WTC11 (cell line): ENCODE measurements at regions not wholly inside any gene's neighbourhood (a gene's known extent, or its start where the extent isn't known, plus 50 kb on each side); places are given as distances from the start of the nearest gene placed in this dataset.

ENCODE experiments used
- ATAC-seq: fragments of 200-7000 bp; cut with Tn5 transposase; 2 replicates; pipeline ENCODE4 v1.10.0; 2021; ENCODE audit warnings: mild to moderate bottlenecking, moderate library complexity
- CTCF ChIA-PET: fragments of 300-600 bp; sonication (Branson Sonifier 250); formaldehyde crosslinking; loops from one replicate; lab custom pipeline; 2021; ENCODE audit warnings: antibody characterized with exemption; lab: Charles Lee
- POLR2A ChIA-PET: fragments of 350-600 bp; sonication (Branson Sonifier 250); formaldehyde crosslinking; loops from one replicate; lab custom pipeline; 2021; ENCODE audit warnings: antibody characterized with exemption; lab: Charles Lee
- DNase-seq: peaks from one replicate; pipeline ENCODE4 v3.0.0; 2021; ENCODE audit warnings: low spot score
- H3K27ac Mint-ChIP-seq: 2 replicates; pipeline ENCODE4 v1.8.0; 2021; ENCODE audit warnings: mixed read lengths
- H3K27me3 Mint-ChIP-seq: 2 replicates; pipeline ENCODE4 v1.8.0; 2021; ENCODE audit warnings: low read depth, mild to moderate bottlenecking, moderate library complexity, mixed read lengths
- H3K36me3 Mint-ChIP-seq: 2 replicates; pipeline ENCODE4 v1.8.0; 2021; ENCODE audit warnings: mixed read lengths
- H3K4me1 Mint-ChIP-seq: 2 replicates; pipeline ENCODE4 v1.8.0; 2022; ENCODE audit warnings: mixed read lengths
- H3K4me3 Mint-ChIP-seq: 2 replicates; pipeline ENCODE4 v1.8.0; 2021; ENCODE audit warnings: mild to moderate bottlenecking, moderate library complexity, mixed read lengths
- H3K9me3 Mint-ChIP-seq: 2 replicates; pipeline ENCODE4 v1.8.0; 2021; ENCODE audit warnings: mixed read lengths
- AFF4 ChIP-seq: sonication (generic); formaldehyde crosslinking; IDR thresholded peaks from 2 replicates; pipeline ENCODE4 v1.8.1; 2023; ENCODE audit warnings: mild to moderate bottlenecking, missing genetic modification reagents, borderline replicate concordance
- EMX1 ChIP-seq: fragments of 250-450 bp; sonication (Bioruptor Pico); IDR thresholded peaks from 2 replicates; pipeline ENCODE4 v1.8.0; 2021; ENCODE audit warnings: mild to moderate bottlenecking
- ESRRA ChIP-seq: sonication (generic); formaldehyde crosslinking; IDR thresholded peaks from 2 replicates; pipeline ENCODE4 v1.8.1; 2022; ENCODE audit warnings: mild to moderate bottlenecking, missing genetic modification reagents, borderline replicate concordance
- FOXK1 ChIP-seq: sonication (generic); formaldehyde crosslinking; IDR thresholded peaks from 2 replicates; pipeline ENCODE4 v1.8.0; 2022; ENCODE audit warnings: mild to moderate bottlenecking, moderate library complexity, missing genetic modification reagents
- HMGXB4 ChIP-seq: sonication (generic); formaldehyde crosslinking; IDR thresholded peaks from 2 replicates; pipeline ENCODE4 v1.8.1; 2023; ENCODE audit warnings: mild to moderate bottlenecking, moderate library complexity, missing genetic modification reagents
- IRF1 ChIP-seq: sonication (generic); formaldehyde crosslinking; IDR thresholded peaks from 2 replicates; pipeline ENCODE4 v1.8.0; 2023; ENCODE audit warnings: missing genetic modification reagents
- JAZF1 ChIP-seq: fragments of 250-450 bp; sonication (Bioruptor Pico); IDR thresholded peaks from 2 replicates; pipeline ENCODE4 v1.9.0; 2021; ENCODE audit warnings: moderate library complexity, mild to moderate bottlenecking, inconsistent platforms
- MLX ChIP-seq: sonication (generic); formaldehyde crosslinking; IDR thresholded peaks from 2 replicates; pipeline ENCODE4 v1.8.1; 2023; ENCODE audit warnings: mild to moderate bottlenecking, missing genetic modification reagents, moderate library complexity
- NR1H2 ChIP-seq: sonication (generic); formaldehyde crosslinking; IDR thresholded peaks from 2 replicates; pipeline ENCODE4 v1.9.0; 2021; ENCODE audit warnings: mild to moderate bottlenecking, moderate library complexity, missing genetic modification reagents
- NR2C2 ChIP-seq: sonication (generic); formaldehyde crosslinking; IDR thresholded peaks from 2 replicates; pipeline ENCODE4 v1.8.0; 2022; ENCODE audit warnings: mild to moderate bottlenecking, missing genetic modification reagents
- PRRX2 ChIP-seq: fragments of 250-450 bp; sonication (Bioruptor Pico); IDR thresholded peaks from 2 replicates; pipeline ENCODE4 v1.8.0; 2021; ENCODE audit warnings: mild to moderate bottlenecking
- SP1 ChIP-seq: sonication (generic); formaldehyde crosslinking; conservative IDR thresholded peaks from 2 replicates; pipeline ENCODE4 v1.8.1; 2022; ENCODE audit warnings: missing genetic modification reagents
- ZMAT4 ChIP-seq: fragments of 250-450 bp; sonication (Bioruptor Pico); IDR thresholded peaks from 2 replicates; pipeline ENCODE4 v1.9.0; 2021; ENCODE audit warnings: mild to moderate bottlenecking
- ZNF121 ChIP-seq: sonication (generic); formaldehyde crosslinking; IDR thresholded peaks from 2 replicates; pipeline ENCODE4 v1.8.0; 2023; ENCODE audit warnings: missing genetic modification reagents
- ZNF138 ChIP-seq: sonication (generic); formaldehyde crosslinking; conservative IDR thresholded peaks from 2 replicates; pipeline ENCODE4 v1.8.1; 2022; ENCODE audit warnings: mild to moderate bottlenecking, moderate library complexity, missing genetic modification reagents
- ZNF396 ChIP-seq: fragments of 250-450 bp; sonication (Bioruptor Pico); IDR thresholded peaks from 2 replicates; pipeline ENCODE4 v1.8.0; 2021; ENCODE audit warnings: mild to moderate bottlenecking, moderate library complexity, borderline replicate concordance
- ZSCAN18 ChIP-seq: fragments of 250-450 bp; sonication (Bioruptor Pico); IDR thresholded peaks from 2 replicates; pipeline ENCODE4 v2.1.2; 2022; ENCODE audit warnings: mild to moderate bottlenecking, moderate library complexity
- TF ChIP-seq, protein P1 (sequence below): sonication (generic); formaldehyde crosslinking; IDR thresholded peaks from 2 replicates; pipeline ENCODE4 v1.8.0; 2022; ENCODE audit warnings: mild to moderate bottlenecking, missing genetic modification reagents
- TF ChIP-seq, protein P2 (sequence below): sonication (generic); formaldehyde crosslinking; IDR thresholded peaks from 2 replicates; pipeline ENCODE4 v1.8.1; 2022; ENCODE audit warnings: mild to moderate bottlenecking, missing genetic modification reagents, moderate library complexity, borderline replicate concordance
- TF ChIP-seq, protein P3 (sequence below): sonication (generic); formaldehyde crosslinking; IDR thresholded peaks from 2 replicates; pipeline ENCODE4 v1.8.0; 2022; ENCODE audit warnings: missing genetic modification reagents

GRCh38 chr3:167100200-167100599 is 279.9 kb downstream of the ZBBX start:
- Mint-ChIP-seq H3K4me3 (no peak overlapping the region), H3K27ac (no peak overlapping the region), H3K27me3 (no peaks in the 10 kb centered on the region), H3K4me1 (no peaks in the 10 kb centered on the region), H3K36me3 (no peaks in the 10 kb centered on the region), H3K9me3 (no peaks in the 10 kb centered on the region)
- CTCF ChIA-PET = interaction anchor here (0.5 to 1.6 kb wide), 4 partner anchors 10 to 828 kb away, joined by 3 to 4 read pairs (median 4); no protein-coding TSS in a partner anchor
- POLR2A ChIA-PET = no interaction called here
- no peak for TF ChIP-seq IRF1
- TF ChIP-seq JAZF1 (CRISPR knock-in tag) = no peak
- TF ChIP-seq, protein P1, sequence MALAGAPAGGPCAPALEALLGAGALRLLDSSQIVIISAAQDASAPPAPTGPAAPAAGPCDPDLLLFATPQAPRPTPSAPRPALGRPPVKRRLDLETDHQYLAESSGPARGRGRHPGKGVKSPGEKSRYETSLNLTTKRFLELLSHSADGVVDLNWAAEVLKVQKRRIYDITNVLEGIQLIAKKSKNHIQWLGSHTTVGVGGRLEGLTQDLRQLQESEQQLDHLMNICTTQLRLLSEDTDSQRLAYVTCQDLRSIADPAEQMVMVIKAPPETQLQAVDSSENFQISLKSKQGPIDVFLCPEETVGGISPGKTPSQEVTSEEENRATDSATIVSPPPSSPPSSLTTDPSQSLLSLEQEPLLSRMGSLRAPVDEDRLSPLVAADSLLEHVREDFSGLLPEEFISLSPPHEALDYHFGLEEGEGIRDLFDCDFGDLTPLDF (CRISPR knock-in tag) = no peak
- TF ChIP-seq NR1H2 (CRISPR knock-in tag) = no peak
- TF ChIP-seq, protein P2, sequence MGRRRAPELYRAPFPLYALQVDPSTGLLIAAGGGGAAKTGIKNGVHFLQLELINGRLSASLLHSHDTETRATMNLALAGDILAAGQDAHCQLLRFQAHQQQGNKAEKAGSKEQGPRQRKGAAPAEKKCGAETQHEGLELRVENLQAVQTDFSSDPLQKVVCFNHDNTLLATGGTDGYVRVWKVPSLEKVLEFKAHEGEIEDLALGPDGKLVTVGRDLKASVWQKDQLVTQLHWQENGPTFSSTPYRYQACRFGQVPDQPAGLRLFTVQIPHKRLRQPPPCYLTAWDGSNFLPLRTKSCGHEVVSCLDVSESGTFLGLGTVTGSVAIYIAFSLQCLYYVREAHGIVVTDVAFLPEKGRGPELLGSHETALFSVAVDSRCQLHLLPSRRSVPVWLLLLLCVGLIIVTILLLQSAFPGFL = no peak
- no peak for TF ChIP-seq ESRRA (CRISPR knock-in tag)
- no peak for TF ChIP-seq NR2C2 (CRISPR knock-in tag)
- TF ChIP-seq AFF4 = no peak
- TF ChIP-seq MLX (CRISPR knock-in tag) = no peak
- TF ChIP-seq EMX1 (CRISPR knock-in tag) = no peak
- TF ChIP-seq ZNF138 = no peak
- TF ChIP-seq PRRX2 = no peak
- TF ChIP-seq FOXK1 = no peak
- no peak for TF ChIP-seq HMGXB4 (CRISPR knock-in tag)
- no peak for TF ChIP-seq ZNF396 (CRISPR knock-in tag)
- TF ChIP-seq ZMAT4 (CRISPR knock-in tag) = no peak
- DNase-seq (no peak), ATAC-seq (no peak)

DNA sequence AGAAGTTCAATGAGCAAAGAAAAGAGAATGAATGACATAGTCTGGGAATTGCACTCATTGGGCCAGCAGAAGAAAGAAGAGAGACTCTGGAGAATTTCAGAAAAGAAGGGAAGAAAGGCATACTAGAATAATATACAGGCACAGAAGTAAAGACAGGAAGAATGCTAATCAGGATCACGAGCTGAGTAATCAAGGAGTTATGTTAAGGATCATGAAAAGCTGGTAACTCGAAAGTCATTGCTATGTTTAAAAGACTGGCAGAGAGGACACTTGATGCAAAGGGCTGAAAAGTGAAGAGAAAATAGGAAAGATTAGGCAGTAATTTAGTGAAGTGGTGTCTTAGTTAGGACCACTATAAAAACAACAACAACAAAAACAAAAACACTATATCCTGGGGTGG is 284.1 kb downstream of the ZBBX start:
- no peak for ATAC-seq
- H3K27me3 Mint-ChIP-seq = no peaks in the 10 kb centered on the region
- CTCF ChIA-PET = no interaction called here
- H3K27ac Mint-ChIP-seq = no peak overlapping the region
- POLR2A ChIA-PET = no interaction called here
- no peaks in the 10 kb centered on the region for H3K4me1 Mint-ChIP-seq
- DNase-seq = no peak
- H3K36me3 Mint-ChIP-seq = no peaks in the 10 kb centered on the region
- no peaks in the 10 kb centered on the region for H3K9me3 Mint-ChIP-seq
- H3K4me3 Mint-ChIP-seq = no peak overlapping the region
- TF ChIP-seq ZNF138 = no peak
- TF ChIP-seq SP1 (CRISPR knock-in tag) = no peak
- TF ChIP-seq ZNF121 (CRISPR knock-in tag) = no peak
- TF ChIP-seq, protein P3, sequence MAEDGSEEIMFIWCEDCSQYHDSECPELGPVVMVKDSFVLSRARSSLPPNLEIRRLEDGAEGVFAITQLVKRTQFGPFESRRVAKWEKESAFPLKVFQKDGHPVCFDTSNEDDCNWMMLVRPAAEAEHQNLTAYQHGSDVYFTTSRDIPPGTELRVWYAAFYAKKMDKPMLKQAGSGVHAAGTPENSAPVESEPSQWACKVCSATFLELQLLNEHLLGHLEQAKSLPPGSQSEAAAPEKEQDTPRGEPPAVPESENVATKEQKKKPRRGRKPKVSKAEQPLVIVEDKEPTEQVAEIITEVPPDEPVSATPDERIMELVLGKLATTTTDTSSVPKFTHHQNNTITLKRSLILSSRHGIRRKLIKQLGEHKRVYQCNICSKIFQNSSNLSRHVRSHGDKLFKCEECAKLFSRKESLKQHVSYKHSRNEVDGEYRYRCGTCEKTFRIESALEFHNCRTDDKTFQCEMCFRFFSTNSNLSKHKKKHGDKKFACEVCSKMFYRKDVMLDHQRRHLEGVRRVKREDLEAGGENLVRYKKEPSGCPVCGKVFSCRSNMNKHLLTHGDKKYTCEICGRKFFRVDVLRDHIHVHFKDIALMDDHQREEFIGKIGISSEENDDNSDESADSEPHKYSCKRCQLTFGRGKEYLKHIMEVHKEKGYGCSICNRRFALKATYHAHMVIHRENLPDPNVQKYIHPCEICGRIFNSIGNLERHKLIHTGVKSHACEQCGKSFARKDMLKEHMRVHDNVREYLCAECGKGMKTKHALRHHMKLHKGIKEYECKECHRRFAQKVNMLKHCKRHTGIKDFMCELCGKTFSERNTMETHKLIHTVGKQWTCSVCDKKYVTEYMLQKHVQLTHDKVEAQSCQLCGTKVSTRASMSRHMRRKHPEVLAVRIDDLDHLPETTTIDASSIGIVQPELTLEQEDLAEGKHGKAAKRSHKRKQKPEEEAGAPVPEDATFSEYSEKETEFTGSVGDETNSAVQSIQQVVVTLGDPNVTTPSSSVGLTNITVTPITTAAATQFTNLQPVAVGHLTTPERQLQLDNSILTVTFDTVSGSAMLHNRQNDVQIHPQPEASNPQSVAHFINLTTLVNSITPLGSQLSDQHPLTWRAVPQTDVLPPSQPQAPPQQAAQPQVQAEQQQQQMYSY (CRISPR knock-in tag) = no peak
- TF ChIP-seq, protein P2 = no peak
- TF ChIP-seq ZSCAN18 (CRISPR knock-in tag) = no peak
